Stimulated activated naive CD8-positive, alpha-beta T cell treated with anti-CD3 and anti-CD28 coated beads, Interleukin-15, amount 100 ng/mL, for 72 hours (primary cell): ENCODE measurements at regions not wholly inside any gene's neighbourhood (a gene's known extent, or its start where the extent isn't known, plus 50 kb on each side); places are given as distances from the start of the nearest gene placed in this dataset.
"Not testable (repeated sequence)": the region's sequence is repeated elsewhere in the genome, so short reads cannot be mapped to it uniquely, and the experiment has no call there.

Source experiments
- ATAC-seq: fragments of 150-1000 bp; cut with Tn5 transposase; 2 replicates; pipeline ENCODE4 v1.10.0; 2021; ENCODE audit warnings: mild to moderate bottlenecking, moderate library complexity
- DNase-seq, 2 donors: peaks; one replicate each; pipeline ENCODE4 v3.0.0; 2021 to 2022
- H3K27ac Mint-ChIP-seq, 2 donors: one replicate each; pipeline ENCODE4 v1.8.0; 2022; ENCODE audit warnings: mild to moderate bottlenecking in 2 of 2, mixed read lengths in 2 of 2, moderate library complexity in 2 of 2
- H3K27me3 Mint-ChIP-seq: one replicate; pipeline ENCODE4 v1.8.0; 2022; ENCODE audit warnings: mixed read lengths
- H3K4me1 Mint-ChIP-seq: one replicate; pipeline ENCODE4 v1.8.0; 2022; ENCODE audit warnings: mild to moderate bottlenecking, mixed read lengths
- H3K4me3 Mint-ChIP-seq, 2 donors: one replicate each; pipeline ENCODE4 v1.8.0; 2022; ENCODE audit warnings: mild to moderate bottlenecking in 2 of 2, mixed read lengths in 2 of 2, moderate library complexity in 1 of 2
- H3K9me3 Mint-ChIP-seq, 2 donors: one replicate each; pipeline ENCODE4 v1.8.0; 2022; ENCODE audit warnings: mixed read lengths in 2 of 2

- H3K27me3 Mint-ChIP-seq, H3K4me1 Mint-ChIP-seq, DNase-seq, H3K9me3 Mint-ChIP-seq, H3K27ac Mint-ChIP-seq, ATAC-seq, H3K4me3 Mint-ChIP-seq: not testable (repeated sequence)
These were observed 113.0 kb upstream of the TSPAN8 start for GRCh38 chr12:71270794-71271193.

GRCh38 chr12:71270057-71270456, 112.3 kb upstream of the TSPAN8 start:
- H3K9me3 Mint-ChIP-seq = peaks cover 4 to 7% of the 10 kb centered on the region in 2 donors
- H3K4me3 Mint-ChIP-seq = no peak overlapping the region
- H3K27me3 Mint-ChIP-seq = no peaks in the 10 kb centered on the region
- H3K4me1 Mint-ChIP-seq = no peaks in the 10 kb centered on the region
- no peak for ATAC-seq
- DNase-seq = no peak
- H3K27ac Mint-ChIP-seq = no peak overlapping the region

GRCh38 chr12:71269281-71269598, 111.4 kb upstream of the TSPAN8 start:
- Mint-ChIP-seq H3K9me3 (peaks cover 4 to 7% of the 10 kb centered on the region in 2 donors), H3K4me1 (no peaks in the 10 kb centered on the region), H3K27me3 (no peaks in the 10 kb centered on the region), H3K4me3 (no peak overlapping the region), H3K27ac (no peak overlapping the region)
- no peak for ATAC-seq
- DNase-seq = no peak

- DNase-seq (no peak), ATAC-seq (no peak)
- H3K4me1 Mint-ChIP-seq = no peaks in the 10 kb centered on the region
- peaks cover 4 to 5% of the 10 kb centered on the region in 2 donors for H3K9me3 Mint-ChIP-seq
- H3K4me3 Mint-ChIP-seq = no peak overlapping the region
- no peaks in the 10 kb centered on the region for H3K27me3 Mint-ChIP-seq
- no peak overlapping the region for H3K27ac Mint-ChIP-seq
These were observed 110.9 kb upstream of the TSPAN8 start for GRCh38 chr12:71268598-71269280.

- Mint-ChIP-seq H3K4me1 (no peaks in the 10 kb centered on the region), H3K27ac (no peak overlapping the region), H3K4me3 (no peak overlapping the region), H3K9me3 (no peaks in the 10 kb centered on the region), H3K27me3 (no peaks in the 10 kb centered on the region)
- ATAC-seq (no peak), DNase-seq (no peak)
These were observed 108.8 kb upstream of the TSPAN8 start for GRCh38 chr12:71266606-71267005.

- not testable (repeated sequence) for H3K27me3 Mint-ChIP-seq, H3K4me3 Mint-ChIP-seq, H3K4me1 Mint-ChIP-seq, DNase-seq, H3K9me3 Mint-ChIP-seq, H3K27ac Mint-ChIP-seq, ATAC-seq
These were observed 107.9 kb upstream of the TSPAN8 start for GRCh38 chr12:71265731-71266130.

GRCh38 chr12:71262466-71262865, 104.7 kb upstream of the TSPAN8 start:
- no peak overlapping the region for H3K27ac Mint-ChIP-seq
- H3K27me3 Mint-ChIP-seq = no peaks in the 10 kb centered on the region
- DNase-seq (no peak), ATAC-seq (no peak)
- no peaks in the 10 kb centered on the region for H3K9me3 Mint-ChIP-seq
- H3K4me3 Mint-ChIP-seq = no peak overlapping the region
- no peaks in the 10 kb centered on the region for H3K4me1 Mint-ChIP-seq

GRCh38 chr12:71252473-71252872, 94.7 kb upstream of the TSPAN8 start:
- no peaks in the 10 kb centered on the region for H3K27me3 Mint-ChIP-seq
- H3K4me3 Mint-ChIP-seq = no peak overlapping the region
- ATAC-seq = no peak
- DNase-seq = no peak
- peaks cover 25 to 34% of the 10 kb centered on the region in 2 donors for H3K9me3 Mint-ChIP-seq
- H3K27ac Mint-ChIP-seq = no peak overlapping the region
- no peaks in the 10 kb centered on the region for H3K4me1 Mint-ChIP-seq

GRCh38 chr12:71250166-71250565, 92.4 kb upstream of the TSPAN8 start:
- Mint-ChIP-seq H3K27ac (no peak overlapping the region), H3K4me3 (no peak overlapping the region), H3K9me3 (peaks cover 25 to 34% of the 10 kb centered on the region in 2 donors), H3K27me3 (no peaks in the 10 kb centered on the region), H3K4me1 (no peaks in the 10 kb centered on the region)
- no peak for ATAC-seq
- DNase-seq = no peak

- H3K27me3 Mint-ChIP-seq = no peaks in the 10 kb centered on the region
- ATAC-seq (no peak), DNase-seq (no peak)
- H3K4me3 Mint-ChIP-seq = no peak overlapping the region
- H3K27ac Mint-ChIP-seq = no peak overlapping the region
- no peaks in the 10 kb centered on the region for H3K4me1 Mint-ChIP-seq
- peaks cover 0 to 6% of the 10 kb centered on the region in 2 donors for H3K9me3 Mint-ChIP-seq
These were observed 85.6 kb upstream of the TSPAN8 start for GRCh38 chr12:71243370-71243769.

GRCh38 chr12:71242511-71242910, 84.7 kb upstream of the TSPAN8 start:
- no peak overlapping the region for H3K4me3 Mint-ChIP-seq
- peaks cover 0 to 6% of the 10 kb centered on the region in 2 donors for H3K9me3 Mint-ChIP-seq
- no peak for ATAC-seq
- no peaks in the 10 kb centered on the region for H3K4me1 Mint-ChIP-seq
- H3K27ac Mint-ChIP-seq = no peak overlapping the region
- no peaks in the 10 kb centered on the region for H3K27me3 Mint-ChIP-seq
- DNase-seq = no peak

- H3K27ac Mint-ChIP-seq = no peak overlapping the region
- H3K4me1 Mint-ChIP-seq = no peaks in the 10 kb centered on the region
- no peak overlapping the region for H3K4me3 Mint-ChIP-seq
- ATAC-seq (no peak), DNase-seq (no peak)
- no peaks in the 10 kb centered on the region for H3K27me3 Mint-ChIP-seq
- H3K9me3 Mint-ChIP-seq = peaks cover 0 to 6% of the 10 kb centered on the region in 2 donors
These were observed 83.1 kb upstream of the TSPAN8 start for GRCh38 chr12:71240946-71241345.

- DNase-seq (no peak), ATAC-seq (no peak)
- H3K27me3 Mint-ChIP-seq = no peaks in the 10 kb centered on the region
- H3K27ac Mint-ChIP-seq = no peak overlapping the region
- H3K9me3 Mint-ChIP-seq = peaks cover 0 to 6% of the 10 kb centered on the region in 2 donors
- H3K4me1 Mint-ChIP-seq = no peaks in the 10 kb centered on the region
- H3K4me3 Mint-ChIP-seq = no peak overlapping the region
These were observed 81.9 kb upstream of the TSPAN8 start for GRCh38 chr12:71239731-71240130.

- DNase-seq (no peak), ATAC-seq (no peak)
- Mint-ChIP-seq H3K4me3 (no peak overlapping the region), H3K4me1 (no peaks in the 10 kb centered on the region), H3K27ac (no peak overlapping the region), H3K27me3 (no peaks in the 10 kb centered on the region), H3K9me3 (peaks cover 0 to 6% of the 10 kb centered on the region in 2 donors)
These were observed 79.3 kb upstream of the TSPAN8 start for GRCh38 chr12:71237128-71237527.

GRCh38 chr12:71236133-71236660, 78.4 kb upstream of the TSPAN8 start:
- Mint-ChIP-seq H3K4me3 (no peak overlapping the region), H3K27ac (no peak overlapping the region), H3K9me3 (peaks cover 0 to 6% of the 10 kb centered on the region in 2 donors), H3K27me3 (no peaks in the 10 kb centered on the region), H3K4me1 (no peaks in the 10 kb centered on the region)
- ATAC-seq (no peak), DNase-seq (no peak)

- Mint-ChIP-seq H3K27ac (no peak overlapping the region), H3K9me3 (peaks cover 0 to 6% of the 10 kb centered on the region in 2 donors), H3K4me1 (no peaks in the 10 kb centered on the region), H3K4me3 (no peak overlapping the region), H3K27me3 (no peaks in the 10 kb centered on the region)
- no peak for DNase-seq
- ATAC-seq = no peak
These were observed 75.3 kb upstream of the TSPAN8 start for GRCh38 chr12:71233083-71233482.

- Mint-ChIP-seq H3K9me3 (peaks cover 0 to 6% of the 10 kb centered on the region in 2 donors), H3K4me1 (no peaks in the 10 kb centered on the region), H3K27ac (no peak overlapping the region), H3K4me3 (no peak overlapping the region), H3K27me3 (no peaks in the 10 kb centered on the region)
- ATAC-seq (no peak), DNase-seq (no peak)
These were observed 72.7 kb upstream of the TSPAN8 start for GRCh38 chr12:71230542-71230941.
